DMS53 treated with DMSO at 0.1 percent for 48 hours (cell line): ENCODE measurements at regions not wholly inside any gene's neighbourhood (a gene's known extent, or its start where the extent isn't known, plus 50 kb on each side); places are given as distances from the start of the nearest gene placed in this dataset.
"Not testable (repeated sequence)": the region's sequence is repeated elsewhere in the genome, so short reads cannot be mapped to it uniquely, and the experiment has no call there.

ENCODE experiments used
- DNase-seq: peaks from one replicate; lab custom pipeline; 2025; ENCODE audit not compliant: unreplicated experiment; lab: John Stamatoyannopoulos, UW

GRCh38 chr5:143898916-143899591, 87.1 kb downstream of the HMHB1 start:
- DNase-seq, result no peak

GRCh38 chr5:143908959-143909358, 97.0 kb downstream of the HMHB1 start:
- peak; percentile 11 for DNase-seq

- DNase-seq, result peak; percentile 15
Measured at GRCh38 chr5:143913008-143913752, 101.2 kb downstream of the HMHB1 start.

GRCh38 chr5:143914756-143915155, 102.8 kb downstream of the HMHB1 start:
- no peak for DNase-seq

GRCh38 chr5:143916451-143916850, 104.5 kb downstream of the HMHB1 start:
- no peak for DNase-seq

GRCh38 chr5:143918961-143919360, 107.0 kb downstream of the HMHB1 start:
- DNase-seq, result no peak

- DNase-seq, result no peak
Measured at GRCh38 chr5:143920772-143921171, 108.8 kb downstream of the HMHB1 start.

- no peak for DNase-seq
Measured at GRCh38 chr5:143921525-143922311, 109.8 kb downstream of the HMHB1 start.

- DNase-seq, result peak; percentile 25
Measured at GRCh38 chr5:143922718-143923117, 110.8 kb downstream of the HMHB1 start.

- peak; percentile 30 for DNase-seq
Measured at GRCh38 chr5:143923634-143924266, 111.8 kb downstream of the HMHB1 start.

GRCh38 chr5:143924311-143924978, 112.5 kb downstream of the HMHB1 start:
- no peak for DNase-seq

- not testable (repeated sequence) for DNase-seq
Measured at GRCh38 chr5:143924979-143925325, 113.0 kb downstream of the HMHB1 start.

GRCh38 chr5:143929486-143929885, 117.5 kb downstream of the HMHB1 start:
- no peak for DNase-seq

GRCh38 chr5:143930561-143930960, 118.6 kb downstream of the HMHB1 start:
- DNase-seq, result no peak

GRCh38 chr5:143931476-143931875, 119.5 kb downstream of the HMHB1 start:
- DNase-seq, result no peak

- DNase-seq, result no peak
Measured at GRCh38 chr5:143931986-143932385, 120.0 kb downstream of the HMHB1 start.

GRCh38 chr5:143932584-143932983, 120.6 kb downstream of the HMHB1 start:
- DNase-seq, result no peak

GRCh38 chr5:143933451-143933850, 121.5 kb downstream of the HMHB1 start:
- DNase-seq, result no peak

GRCh38 chr5:143934821-143935220, 122.9 kb downstream of the HMHB1 start:
- DNase-seq, result no peak

GRCh38 chr5:143938230-143938629, 126.3 kb downstream of the HMHB1 start:
- DNase-seq, result no peak

- DNase-seq, result no peak
Measured at GRCh38 chr5:143946837-143947236, 134.9 kb downstream of the HMHB1 start.
